Stomach (tissue), 4 donors: ENCODE measurements at regions not wholly inside any gene's neighbourhood (a gene's known extent, or its start where the extent isn't known, plus 50 kb on each side); places are given as distances from the start of the nearest gene placed in this dataset.

ENCODE experiments used
- CTCF ChIP-seq, 7 experiments: fragments of 450-650 bp in 4 of 7; fragments of 200-600 bp in 3 of 7; sonication (generic) in 3 of 7; IDR thresholded peaks; one replicate each; pipeline ENCODE4 v1.5.1; 2016 to 2019; ENCODE audit warnings: antibody characterized with exemption in 7 of 7, control low read depth in 2 of 7, mild to moderate bottlenecking in 1 of 7
- EP300 ChIP-seq: sonication (generic); formaldehyde crosslinking; IDR thresholded peaks from one replicate; pipeline ENCODE4 v1.6.1; 2017; ENCODE audit warnings: antibody characterized with exemption
- POLR2A ChIP-seq, 4 donors: fragments of 450-650 bp; IDR thresholded peaks; one replicate each; pipeline ENCODE4 v1.6.1; 2016; ENCODE audit warnings: antibody characterized with exemption in 4 of 4, control low read depth in 2 of 4, mild to moderate bottlenecking in 1 of 4, moderate library complexity in 1 of 4
- POLR2AphosphoS5 ChIP-seq, 3 donors: sonication (generic); formaldehyde crosslinking; IDR thresholded peaks; one replicate each; pipeline ENCODE4 v1.6.1; 2016; ENCODE audit warnings: antibody characterized with exemption in 3 of 3

GRCh38 chr2:13492262-13492661, 775.5 kb downstream of the TRIB2 start:
- TF ChIP-seq POLR2AphosphoS5 (IDR thresholded peaks at IDR 0.05) (no peak), CTCF (IDR thresholded peaks at IDR 0.05) (no peak), POLR2A (IDR thresholded peaks at IDR 0.05) (no peak), EP300 (no peak)
